ENCODE measurements at regions not wholly inside any gene's neighbourhood (a gene's known extent, or its start where the extent isn't known, plus 50 kb on each side); places are given as distances from the start of the nearest gene placed in this dataset.

- TF ChIP-seq MLXIP (CRISPR knock-in tag; IDR thresholded peaks at IDR 0.05; ENCODE audit: borderline replicate concordance) (no peak), ATF7 (IDR thresholded peaks at IDR 0.05) (0 out of 2 replicates have a peak, but pooled peaks have one; percentile 19), ATF7 (CRISPR knock-in tag; IDR thresholded peaks at IDR 0.05) (no peak; the same call in 1 of the 2 replicates), RXRB (CRISPR knock-in tag; IDR thresholded peaks at IDR 0.05; ENCODE audit: borderline replicate concordance) (peak; percentile 81), MAX (IDR thresholded peaks at IDR 0.05) (peak; percentile 16; the same call in 1 of the 2 replicates), ZNF572 (CRISPR knock-in tag; IDR thresholded peaks at IDR 0.05) (no peak), ZXDC (CRISPR knock-in tag; IDR thresholded peaks at IDR 0.05) (no peak), TBX2 (CRISPR knock-in tag; IDR thresholded peaks at IDR 0.05; ENCODE audit: borderline replicate concordance) (peak; percentile 47; the same call in 1 of the 2 replicates), ZNF264 (CRISPR knock-in tag; IDR thresholded peaks at IDR 0.05) (peak; percentile 35; the same call in 1 of the 2 replicates), LCORL (IDR thresholded peaks at IDR 0.05) (peak; percentile 71; the same call in 1 of the 2 replicates), LCORL (CRISPR knock-in tag; IDR thresholded peaks at IDR 0.05) (no peak), RARA (CRISPR knock-in tag; IDR thresholded peaks at IDR 0.05) (peak; percentile 43; the same call in 1 of the 2 replicates), ZNF3 (CRISPR knock-in tag; IDR thresholded peaks at IDR 0.05) (no peak), BRCA1 (CRISPR knock-in tag; IDR thresholded peaks at IDR 0.05) (0 out of 2 replicates have a peak, but pooled peaks have one; percentile 31), HBP1 (CRISPR knock-in tag; IDR thresholded peaks at IDR 0.05; ENCODE audit: low read depth) (no peak), FOXO1 (CRISPR knock-in tag; IDR thresholded peaks at IDR 0.05) (peak; percentile 58; the same call in 1 of the 2 replicates), SMYD3 (CRISPR knock-in tag; IDR thresholded peaks at IDR 0.05) (no peak), ELF1 (CRISPR knock-in tag; IDR thresholded peaks at IDR 0.05) (no peak), ZNF441 (CRISPR knock-in tag; IDR thresholded peaks at IDR 0.05; ENCODE audit: borderline replicate concordance) (no peak), EP300 (IDR thresholded peaks at IDR 0.05; ENCODE audit: low read depth in 2 of 2, low read length in 2 of 2) (peak in 1 of 2 experiments; percentile 92; a peak in 3 of 4 replicates), EP300 (CRISPR knock-in tag; IDR thresholded peaks at IDR 0.05; ENCODE audit: borderline replicate concordance) (peak; percentile 66; the same call in 1 of the 2 replicates), TERF1 (CRISPR knock-in tag; IDR thresholded peaks at IDR 0.05) (no peak), KLF6 (CRISPR knock-in tag; IDR thresholded peaks at IDR 0.05) (0 out of 2 replicates have a peak, but pooled peaks have one; percentile 22)
These were observed 58.6 kb upstream of the ALB start (continued) for GRCh38 chr4:73345399-73345975.
